ENCODE measurements at regions not wholly inside any gene's neighbourhood (a gene's known extent, or its start where the extent isn't known, plus 50 kb on each side); places are given as distances from the start of the nearest gene placed in this dataset.

DNA sequence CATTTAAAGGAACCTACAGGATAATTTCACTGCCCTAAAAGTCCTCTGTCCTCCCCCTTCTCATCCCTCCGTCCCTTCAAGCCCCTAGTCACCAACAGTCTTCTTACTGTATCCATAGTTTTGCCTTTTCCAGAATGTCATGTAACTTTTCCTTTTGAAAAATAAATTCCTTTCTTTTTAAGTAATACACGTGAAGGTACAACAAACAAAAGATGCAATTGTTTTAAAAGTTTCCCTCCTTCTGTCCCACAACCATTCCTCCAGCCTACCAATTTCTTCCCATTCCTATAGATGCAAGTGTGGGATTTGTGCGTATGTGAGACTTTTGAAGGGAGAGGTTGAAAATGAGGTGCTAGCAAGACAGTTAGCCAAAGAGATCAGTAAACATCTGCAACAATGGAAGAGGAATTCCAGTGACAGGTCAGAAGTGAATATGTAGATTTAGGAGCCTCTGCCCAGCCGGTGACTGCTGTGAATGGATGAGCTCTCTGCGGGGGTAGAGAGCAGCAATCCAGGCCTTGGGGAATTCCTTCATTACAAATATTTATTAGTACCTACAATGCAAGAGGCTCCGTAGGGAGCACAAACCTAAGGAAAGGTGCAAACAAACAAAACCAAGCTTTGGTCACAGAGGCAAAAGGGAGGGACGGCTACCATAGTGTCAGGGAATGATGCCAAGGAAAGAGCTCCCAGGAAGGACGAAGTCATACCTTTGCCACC is 243.6 kb downstream of the SKIDA1 start:
- TF ChIP-seq, protein P1, sequence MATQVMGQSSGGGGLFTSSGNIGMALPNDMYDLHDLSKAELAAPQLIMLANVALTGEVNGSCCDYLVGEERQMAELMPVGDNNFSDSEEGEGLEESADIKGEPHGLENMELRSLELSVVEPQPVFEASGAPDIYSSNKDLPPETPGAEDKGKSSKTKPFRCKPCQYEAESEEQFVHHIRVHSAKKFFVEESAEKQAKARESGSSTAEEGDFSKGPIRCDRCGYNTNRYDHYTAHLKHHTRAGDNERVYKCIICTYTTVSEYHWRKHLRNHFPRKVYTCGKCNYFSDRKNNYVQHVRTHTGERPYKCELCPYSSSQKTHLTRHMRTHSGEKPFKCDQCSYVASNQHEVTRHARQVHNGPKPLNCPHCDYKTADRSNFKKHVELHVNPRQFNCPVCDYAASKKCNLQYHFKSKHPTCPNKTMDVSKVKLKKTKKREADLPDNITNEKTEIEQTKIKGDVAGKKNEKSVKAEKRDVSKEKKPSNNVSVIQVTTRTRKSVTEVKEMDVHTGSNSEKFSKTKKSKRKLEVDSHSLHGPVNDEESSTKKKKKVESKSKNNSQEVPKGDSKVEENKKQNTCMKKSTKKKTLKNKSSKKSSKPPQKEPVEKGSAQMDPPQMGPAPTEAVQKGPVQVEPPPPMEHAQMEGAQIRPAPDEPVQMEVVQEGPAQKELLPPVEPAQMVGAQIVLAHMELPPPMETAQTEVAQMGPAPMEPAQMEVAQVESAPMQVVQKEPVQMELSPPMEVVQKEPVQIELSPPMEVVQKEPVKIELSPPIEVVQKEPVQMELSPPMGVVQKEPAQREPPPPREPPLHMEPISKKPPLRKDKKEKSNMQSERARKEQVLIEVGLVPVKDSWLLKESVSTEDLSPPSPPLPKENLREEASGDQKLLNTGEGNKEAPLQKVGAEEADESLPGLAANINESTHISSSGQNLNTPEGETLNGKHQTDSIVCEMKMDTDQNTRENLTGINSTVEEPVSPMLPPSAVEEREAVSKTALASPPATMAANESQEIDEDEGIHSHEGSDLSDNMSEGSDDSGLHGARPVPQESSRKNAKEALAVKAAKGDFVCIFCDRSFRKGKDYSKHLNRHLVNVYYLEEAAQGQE (IDR thresholded peaks at IDR 0.05; ENCODE audit: low read depth): no peak
- peak; percentile 44; the same call in 1 of the 2 replicates for TF ChIP-seq TEAD4 (IDR thresholded peaks at IDR 0.05)

DNA sequence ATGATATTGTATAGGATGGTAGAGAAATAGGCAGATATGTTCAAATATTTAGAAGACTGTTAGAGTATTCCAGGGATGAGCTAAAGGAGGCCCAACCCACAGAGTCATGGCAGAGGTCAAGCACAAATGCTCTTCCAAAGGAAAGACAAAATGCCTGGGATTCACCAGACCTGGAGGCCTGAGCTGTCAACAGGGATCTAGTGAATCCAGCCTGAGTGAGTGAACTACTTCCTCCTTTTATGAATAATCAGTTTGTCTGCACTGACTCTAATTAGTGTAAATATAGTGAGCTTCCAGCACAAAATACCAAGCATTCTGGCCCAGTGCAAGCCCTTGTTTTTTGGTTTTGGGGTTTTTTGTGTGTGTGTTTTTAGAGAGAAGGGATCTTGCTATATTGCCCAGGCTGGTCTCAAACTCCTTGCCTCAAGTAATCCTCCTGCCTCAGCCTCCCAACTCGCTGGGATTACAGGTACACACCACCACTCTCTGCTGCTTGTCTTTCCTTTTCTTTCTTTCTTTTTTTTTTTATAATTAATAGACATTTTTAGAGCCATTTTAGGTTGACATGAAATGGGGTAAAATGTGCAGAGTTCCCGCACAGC is 244.4 kb downstream of the SKIDA1 start:
- no peak for TF ChIP-seq RAD21 (IDR thresholded peaks at IDR 0.05; ENCODE audit: low read depth)
- no peak for TF ChIP-seq EGR1 (IDR thresholded peaks at IDR 0.05)
- no peak for TF ChIP-seq CREB1 (IDR thresholded peaks at IDR 0.05; ENCODE audit: low read depth)
- no peak for TF ChIP-seq TCF12 (IDR thresholded peaks at IDR 0.05; ENCODE audit: low read depth)
- TF ChIP-seq, protein P2, sequence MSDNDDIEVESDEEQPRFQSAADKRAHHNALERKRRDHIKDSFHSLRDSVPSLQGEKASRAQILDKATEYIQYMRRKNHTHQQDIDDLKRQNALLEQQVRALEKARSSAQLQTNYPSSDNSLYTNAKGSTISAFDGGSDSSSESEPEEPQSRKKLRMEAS (IDR thresholded peaks at IDR 0.05): no peak
- TF ChIP-seq NFIC (IDR thresholded peaks at IDR 0.05): no peak
- TF ChIP-seq, protein P1 (IDR thresholded peaks at IDR 0.05; ENCODE audit: low read depth): no peak
- no peak for TF ChIP-seq FOXM1 (IDR thresholded peaks at IDR 0.05; ENCODE audit: borderline replicate concordance, low read depth)

DNA sequence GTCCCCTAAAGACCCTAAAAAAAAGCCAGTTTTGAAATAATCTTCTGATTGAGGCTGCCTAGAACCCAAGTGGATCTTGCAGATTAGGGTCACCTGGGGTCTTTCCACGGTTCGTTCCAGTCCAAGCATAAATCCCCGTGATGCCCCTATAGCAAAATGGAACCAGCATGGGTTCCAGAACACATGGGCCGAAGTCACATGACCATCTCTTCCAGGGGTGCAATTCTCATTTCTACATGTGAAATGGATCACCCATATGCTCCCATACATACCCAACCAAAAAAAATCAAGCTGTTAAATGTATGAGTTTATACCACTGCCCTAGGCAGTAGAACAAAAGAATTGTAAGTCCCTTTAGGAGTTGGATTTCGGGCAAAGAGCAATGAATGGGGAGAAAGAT is 245.4 kb downstream of the SKIDA1 start:
- TF ChIP-seq FOXM1 (IDR thresholded peaks at IDR 0.05; ENCODE audit: borderline replicate concordance, low read depth) (no peak), ZBTB7A (IDR thresholded peaks at IDR 0.05; ENCODE audit: low read depth) (no peak), YY1 (IDR thresholded peaks at IDR 0.05; ENCODE audit: low read depth) (no peak), EP300 (IDR thresholded peaks at IDR 0.05; ENCODE audit: borderline replicate concordance) (no peak), CEBPB (IDR thresholded peaks at IDR 0.05) (no peak), NFIC (IDR thresholded peaks at IDR 0.05) (no peak), EGR1 (IDR thresholded peaks at IDR 0.05) (no peak)

DNA sequence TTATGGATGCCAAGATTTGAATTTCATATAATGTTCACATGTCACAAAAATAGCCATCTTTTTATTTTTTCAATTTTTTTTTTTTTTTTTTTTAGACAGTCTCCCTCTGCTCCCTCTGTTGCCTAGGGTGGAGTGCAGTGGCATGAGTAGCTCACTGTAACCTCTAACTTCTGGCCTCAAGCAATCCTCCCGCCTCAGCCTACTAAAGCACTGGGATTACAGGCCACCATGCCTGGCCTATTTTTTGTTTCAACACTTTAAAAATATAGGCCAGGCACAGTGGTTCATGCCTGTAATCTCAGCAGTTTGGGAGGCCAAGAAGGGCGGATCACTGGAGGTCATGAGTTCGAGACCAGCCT is 246.3 kb downstream of the SKIDA1 start:
- TF ChIP-seq TAF1 (IDR thresholded peaks at IDR 0.05; ENCODE audit: low read depth) (no peak), RAD21 (IDR thresholded peaks at IDR 0.05; ENCODE audit: low read depth) (no peak), ZBTB7A (IDR thresholded peaks at IDR 0.05; ENCODE audit: low read depth) (no peak), TCF12 (IDR thresholded peaks at IDR 0.05; ENCODE audit: low read depth) (no peak), EP300 (IDR thresholded peaks at IDR 0.05; ENCODE audit: borderline replicate concordance) (no peak), EGR1 (IDR thresholded peaks at IDR 0.05) (no peak), CREB1 (IDR thresholded peaks at IDR 0.05; ENCODE audit: low read depth) (no peak), NFIC (IDR thresholded peaks at IDR 0.05) (no peak), YY1 (IDR thresholded peaks at IDR 0.05; ENCODE audit: low read depth) (no peak), FOXM1 (IDR thresholded peaks at IDR 0.05; ENCODE audit: borderline replicate concordance, low read depth) (no peak), CEBPB (IDR thresholded peaks at IDR 0.05) (no peak), TEAD4 (IDR thresholded peaks at IDR 0.05) (no peak)
- TF ChIP-seq, protein P3, sequence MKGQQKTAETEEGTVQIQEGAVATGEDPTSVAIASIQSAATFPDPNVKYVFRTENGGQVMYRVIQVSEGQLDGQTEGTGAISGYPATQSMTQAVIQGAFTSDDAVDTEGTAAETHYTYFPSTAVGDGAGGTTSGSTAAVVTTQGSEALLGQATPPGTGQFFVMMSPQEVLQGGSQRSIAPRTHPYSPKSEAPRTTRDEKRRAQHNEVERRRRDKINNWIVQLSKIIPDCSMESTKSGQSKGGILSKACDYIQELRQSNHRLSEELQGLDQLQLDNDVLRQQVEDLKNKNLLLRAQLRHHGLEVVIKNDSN (IDR thresholded peaks at IDR 0.05): no peak
- TF ChIP-seq, protein P2 (IDR thresholded peaks at IDR 0.05): no peak
- TF ChIP-seq, protein P1 (IDR thresholded peaks at IDR 0.05; ENCODE audit: low read depth): no peak

Data from Ishikawa (cell line).